ENCODE measurements at regions not wholly inside any gene's neighbourhood (a gene's known extent, or its start where the extent isn't known, plus 50 kb on each side); places are given as distances from the start of the nearest gene placed in this dataset.

- TF ChIP-seq ZNF212 (CRISPR knock-in tag; IDR thresholded peaks at IDR 0.05) (no peak), HNRNPUL1 (IDR thresholded peaks at IDR 0.05; ENCODE audit: low read length) (no peak), MED1 (CRISPR knock-in tag; IDR thresholded peaks at IDR 0.05; ENCODE audit: borderline replicate concordance) (no peak), BACH1 (tag; IDR thresholded peaks at IDR 0.05) (no peak), NR0B1 (IDR thresholded peaks at IDR 0.05; ENCODE audit: partially characterized antibody) (no peak)
Measured at GRCh38 chr2:13686262-13686661, 946.3 kb upstream of the LRATD1 start.
